ENCODE measurements at regions not wholly inside any gene's neighbourhood (a gene's known extent, or its start where the extent isn't known, plus 50 kb on each side); places are given as distances from the start of the nearest gene placed in this dataset.

DNA sequence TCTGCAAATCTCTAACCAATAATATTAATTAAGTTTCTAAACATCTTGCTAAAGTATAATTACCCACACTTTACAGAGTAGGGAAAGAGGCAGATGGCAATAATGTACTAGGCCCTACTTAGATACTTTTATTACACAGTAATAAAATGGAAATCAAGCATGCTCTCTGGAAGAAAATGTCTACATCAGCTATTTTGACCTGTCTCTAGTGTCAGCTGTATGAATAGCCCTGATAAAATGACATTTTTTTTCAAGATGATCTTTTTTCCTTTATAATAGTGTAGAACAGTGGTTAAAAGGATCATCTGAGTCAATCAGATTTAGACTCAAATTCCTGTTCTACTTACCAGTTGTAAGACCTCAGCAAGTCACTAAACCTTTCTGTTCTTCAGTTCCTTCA, 397.3 kb downstream of the GRB14 start:
- H3K27me3 ChIP-seq = no peaks in the 10 kb centered on the region
- no peaks in the 10 kb centered on the region for H3K9me3 ChIP-seq
- TF ChIP-seq, protein P1, sequence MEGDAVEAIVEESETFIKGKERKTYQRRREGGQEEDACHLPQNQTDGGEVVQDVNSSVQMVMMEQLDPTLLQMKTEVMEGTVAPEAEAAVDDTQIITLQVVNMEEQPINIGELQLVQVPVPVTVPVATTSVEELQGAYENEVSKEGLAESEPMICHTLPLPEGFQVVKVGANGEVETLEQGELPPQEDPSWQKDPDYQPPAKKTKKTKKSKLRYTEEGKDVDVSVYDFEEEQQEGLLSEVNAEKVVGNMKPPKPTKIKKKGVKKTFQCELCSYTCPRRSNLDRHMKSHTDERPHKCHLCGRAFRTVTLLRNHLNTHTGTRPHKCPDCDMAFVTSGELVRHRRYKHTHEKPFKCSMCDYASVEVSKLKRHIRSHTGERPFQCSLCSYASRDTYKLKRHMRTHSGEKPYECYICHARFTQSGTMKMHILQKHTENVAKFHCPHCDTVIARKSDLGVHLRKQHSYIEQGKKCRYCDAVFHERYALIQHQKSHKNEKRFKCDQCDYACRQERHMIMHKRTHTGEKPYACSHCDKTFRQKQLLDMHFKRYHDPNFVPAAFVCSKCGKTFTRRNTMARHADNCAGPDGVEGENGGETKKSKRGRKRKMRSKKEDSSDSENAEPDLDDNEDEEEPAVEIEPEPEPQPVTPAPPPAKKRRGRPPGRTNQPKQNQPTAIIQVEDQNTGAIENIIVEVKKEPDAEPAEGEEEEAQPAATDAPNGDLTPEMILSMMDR (IDR thresholded peaks at IDR 0.05) = no peak
- TF ChIP-seq POLR2A (IDR thresholded peaks at IDR 0.05) (no peak), POLR2AphosphoS5 (IDR thresholded peaks at IDR 0.05) (no peak)
- intact Hi-C loops (cut with DNase I; ENCODE audit: low total_unique reads) = no loop called here
- no peak overlapping the region for H3K27ac ChIP-seq
- no peaks in the 10 kb centered on the region for H3K36me3 ChIP-seq
- no peaks in the 10 kb centered on the region for H3K4me1 ChIP-seq
- H3K4me3 ChIP-seq = no peak overlapping the region
- DNase-seq (ENCODE audit: low spot score in 2 of 2) = no peak

DNA sequence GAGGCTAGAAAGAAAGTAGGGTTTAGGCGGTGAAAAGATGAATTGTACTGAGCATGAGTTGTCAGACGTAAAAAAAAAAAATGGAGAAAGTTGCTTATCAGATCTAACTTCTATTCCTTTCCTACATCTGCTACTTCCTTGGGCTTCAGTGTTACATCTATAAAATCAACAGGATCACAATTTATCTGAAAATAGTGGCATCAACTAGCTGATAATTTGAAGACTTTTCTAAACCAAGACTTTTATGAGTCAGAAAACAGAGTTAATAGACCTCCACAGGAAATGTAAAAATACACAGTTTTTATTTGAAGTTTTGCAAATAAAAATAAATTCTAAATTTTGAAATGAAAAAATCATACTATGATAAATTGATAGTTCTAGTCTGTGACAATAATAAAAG, 399.8 kb downstream of the GRB14 start:
- Histone ChIP-seq H3K27ac (no peak overlapping the region), H3K27me3 (no peaks in the 10 kb centered on the region), H3K36me3 (no peaks in the 10 kb centered on the region), H3K4me3 (no peak overlapping the region), H3K4me1 (no peaks in the 10 kb centered on the region), H3K9me3 (no peaks in the 10 kb centered on the region)
- intact Hi-C loops (cut with DNase I; ENCODE audit: low total_unique reads) = no loop called here
- TF ChIP-seq, protein P1 (IDR thresholded peaks at IDR 0.05) = no peak
- no peak for TF ChIP-seq POLR2A (IDR thresholded peaks at IDR 0.05)
- TF ChIP-seq POLR2AphosphoS5 (IDR thresholded peaks at IDR 0.05) = no peak
- no peak for DNase-seq (ENCODE audit: low spot score in 2 of 2)

DNA sequence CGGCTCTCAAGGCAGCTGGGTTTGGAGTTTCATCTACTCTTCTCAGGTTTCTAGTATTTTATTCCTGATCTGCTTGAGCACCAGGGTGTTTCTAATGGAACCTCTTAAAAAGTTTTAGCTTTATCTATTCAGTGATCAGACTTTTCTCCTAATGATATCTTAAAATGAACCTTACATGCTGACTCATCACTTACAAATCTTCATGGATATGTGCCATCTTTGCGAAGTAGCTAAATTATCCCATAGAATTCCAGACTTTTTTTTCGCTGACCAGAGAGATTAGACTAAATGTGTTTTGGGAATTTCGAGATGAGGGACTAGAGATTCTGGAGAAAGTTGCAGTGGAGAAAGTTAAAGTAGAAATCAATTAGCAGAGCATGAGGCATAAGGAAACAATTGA, 401.0 kb downstream of the GRB14 start:
- no peaks in the 10 kb centered on the region for H3K36me3 ChIP-seq
- no peak overlapping the region for H3K27ac ChIP-seq
- TF ChIP-seq, protein P1 (IDR thresholded peaks at IDR 0.05) = no peak
- TF ChIP-seq POLR2A (IDR thresholded peaks at IDR 0.05) (no peak), POLR2AphosphoS5 (IDR thresholded peaks at IDR 0.05) (no peak)
- DNase-seq (ENCODE audit: low spot score in 2 of 2) = no peak
- no peak overlapping the region for H3K4me3 ChIP-seq
- H3K27me3 ChIP-seq = no peaks in the 10 kb centered on the region
- H3K9me3 ChIP-seq = no peaks in the 10 kb centered on the region
- intact Hi-C loops (cut with DNase I; ENCODE audit: low total_unique reads) = no loop called here
- no peaks in the 10 kb centered on the region for H3K4me1 ChIP-seq

DNA sequence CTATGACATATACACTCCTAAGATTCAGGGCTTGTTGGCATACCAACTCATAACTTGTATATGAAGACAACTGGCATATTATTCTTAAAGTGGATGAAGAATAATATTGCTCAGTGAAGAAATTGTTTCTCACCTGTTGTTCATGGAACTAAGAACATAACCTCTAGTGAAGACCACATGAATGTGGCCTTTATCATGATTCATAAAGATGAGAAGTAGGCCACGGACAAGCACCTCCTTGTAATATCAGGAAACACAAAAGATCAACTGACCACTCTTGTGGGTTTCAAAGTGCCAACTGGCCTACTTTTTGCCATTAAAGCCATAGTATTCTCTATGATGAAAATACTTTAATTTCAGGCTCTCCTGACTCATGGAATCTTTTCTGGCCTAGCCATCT, 407.4 kb downstream of the GRB14 start:
- TF ChIP-seq, protein P1 (IDR thresholded peaks at IDR 0.05) = no peak
- TF ChIP-seq POLR2AphosphoS5 (IDR thresholded peaks at IDR 0.05) = no peak
- no peak for TF ChIP-seq POLR2A (IDR thresholded peaks at IDR 0.05)
- Histone ChIP-seq H3K27ac (no peak overlapping the region), H3K27me3 (no peaks in the 10 kb centered on the region), H3K4me1 (no peaks in the 10 kb centered on the region), H3K9me3 (no peaks in the 10 kb centered on the region), H3K4me3 (no peak overlapping the region), H3K36me3 (no peaks in the 10 kb centered on the region)
- intact Hi-C loops (cut with DNase I; ENCODE audit: low total_unique reads) = no loop called here
- no peak for DNase-seq (ENCODE audit: low spot score in 2 of 2)

DNA sequence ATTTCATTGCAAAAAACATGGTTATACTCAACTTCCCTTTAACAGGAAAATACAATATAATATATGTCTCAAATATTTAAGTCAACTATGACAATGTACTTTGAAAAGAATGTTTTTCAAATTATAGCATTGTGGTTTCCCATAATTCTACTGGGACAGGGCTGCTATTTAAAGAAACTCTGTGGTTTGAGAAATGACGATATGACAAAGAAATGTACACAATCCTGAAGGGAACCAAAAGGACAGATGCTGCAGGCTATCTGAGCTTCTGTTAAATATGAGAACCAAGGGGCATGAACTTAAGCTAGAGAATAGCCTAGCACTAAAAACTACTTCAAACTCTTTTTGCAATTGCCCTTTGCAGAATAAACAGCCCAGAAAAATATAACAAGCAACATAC, 415.9 kb downstream of the GRB14 start:
- Histone ChIP-seq H3K9me3 (no peaks in the 10 kb centered on the region), H3K4me3 (no peak overlapping the region), H3K4me1 (no peaks in the 10 kb centered on the region), H3K27me3 (no peaks in the 10 kb centered on the region), H3K27ac (no peak overlapping the region), H3K36me3 (no peaks in the 10 kb centered on the region)
- intact Hi-C loops (cut with DNase I; ENCODE audit: low total_unique reads) = no loop called here
- no peak for TF ChIP-seq POLR2A (IDR thresholded peaks at IDR 0.05)
- no peak for TF ChIP-seq POLR2AphosphoS5 (IDR thresholded peaks at IDR 0.05)
- TF ChIP-seq, protein P1 (IDR thresholded peaks at IDR 0.05) = no peak
- no peak for DNase-seq (ENCODE audit: low spot score in 2 of 2)
